HCT116 (cell line): ENCODE measurements at regions not wholly inside any gene's neighbourhood (a gene's known extent, or its start where the extent isn't known, plus 50 kb on each side); places are given as distances from the start of the nearest gene placed in this dataset.

ENCODE experiments used
- ATAC-seq: fragments of 200-7000 bp; cut with Tn5 transposase; 2 replicates; pipeline ENCODE4 v1.9.1; 2020; ENCODE audit warnings: mild to moderate bottlenecking, moderate library complexity
- BruUV-seq: library from RNA; stranded (reverse); fragments of 400-500 nt; replicated peaks from 2 replicates; lab custom pipeline; 2021; lab: Mats Ljungman, UMichigan
- CTCF ChIA-PET: fragments of 300-600 bp; sonication (Branson Sonifier 250); formaldehyde crosslinking; loops from one replicate; lab custom pipeline; 2021; ENCODE audit warnings: antibody characterized with exemption; lab: Charles Lee
- POLR2A ChIA-PET: fragments of 300-600, 350-600 bp; sonication (Branson Sonifier 250); formaldehyde crosslinking; loops from one replicate; lab custom pipeline; 2021; ENCODE audit warnings: antibody characterized with exemption; lab: Charles Lee
- RAD21 ChIA-PET, 2 experiments: fragments of 300-600 bp; sonication (Branson Sonifier 250); formaldehyde crosslinking; loops; one replicate each; lab custom pipeline; 2023; ENCODE audit warnings: low total read pairs in 2 of 2; ENCODE audit not compliant: uncharacterized antibody in 2 of 2, unreplicated experiment in 2 of 2, low non-redundant PET in 1 of 2; lab: Charles Lee
- DNase-seq: peaks from one replicate; pipeline ENCODE4 v3.0.0-alpha.2; 2010; ENCODE audit warnings: low read depth, low spot score
- H2AFZ ChIP-seq: fragments of 200-600 bp; shearing (Covaris generic), sonication (generic); 2 replicates; pipeline ENCODE4 v1.6.1; 2017; ENCODE audit warnings: low read depth, mixed run types, mixed read lengths, antibody characterized with exemption, low read length; ENCODE audit not compliant: poor library complexity, severe bottlenecking
- H3K27ac ChIP-seq: 2 replicates; pipeline ENCODE4 v1.5.1; 2012; ENCODE audit warnings: low read depth, low read length
- H3K27me3 ChIP-seq: fragments of 200-600 bp; sonication (generic); 2 replicates; pipeline ENCODE4 v1.6.1; 2016; ENCODE audit warnings: mixed run types, low read length, mixed read lengths; ENCODE audit not compliant: insufficient read depth
- H3K36me3 ChIP-seq, 2 experiments: fragments of 200-500 bp in 1 of 2; fragments of 200-600 bp in 1 of 2; sonication (Bioruptor generic) in 1 of 2; sonication (generic) in 1 of 2; 2 replicates each; pipeline versions ENCODE4 v1.5.1 to v1.6.1; 2014 to 2016; ENCODE audit warnings: low read length in 2 of 2, inconsistent platforms in 1 of 2, mixed read lengths in 1 of 2, mixed run types in 1 of 2; ENCODE audit not compliant: insufficient read depth in 2 of 2, control insufficient read depth in 1 of 2
- H3K4me1 ChIP-seq, 2 experiments: fragments of 200-600 bp in 1 of 2; sonication (generic) in 1 of 2; 2 replicates each; pipeline versions ENCODE4 v1.5.1 to v1.6.1; 2012 to 2017; ENCODE audit warnings: low read length in 2 of 2, inconsistent platforms in 1 of 2, mild to moderate bottlenecking in 1 of 2, mixed read lengths in 1 of 2, mixed run types in 1 of 2, moderate library complexity in 1 of 2; ENCODE audit not compliant: insufficient read depth in 2 of 2, control insufficient read depth in 1 of 2
- H3K4me2 ChIP-seq: fragments of 200-600 bp; sonication (generic); 2 replicates; pipeline ENCODE4 v1.6.1; 2017; ENCODE audit warnings: mixed run types, low read length, mixed read lengths
- H3K4me3 ChIP-seq, 2 experiments: fragments of 200-600 bp in 1 of 2; sonication (generic) in 1 of 2; replicated peaks in 1 of 2; 2 replicates each; pipeline ENCODE4 v1.5.1; 2011 to 2016; ENCODE audit warnings: low read length in 2 of 2, control low read depth in 1 of 2, low read depth in 1 of 2, mild to moderate bottlenecking in 1 of 2, mixed read lengths in 1 of 2, mixed run types in 1 of 2
- H3K79me2 ChIP-seq: fragments of 200-600 bp; sonication (generic); 2 replicates; pipeline ENCODE4 v1.6.1; 2017; ENCODE audit warnings: mild to moderate bottlenecking, mixed run types, low read length, moderate library complexity, mixed read lengths; ENCODE audit not compliant: insufficient read depth
- H3K9ac ChIP-seq: fragments of 200-600 bp; sonication (generic); 2 replicates; pipeline ENCODE4 v1.6.1; 2016; ENCODE audit warnings: low read length, mixed read lengths
- H3K9me2 ChIP-seq: fragments of 200-600 bp; sonication (generic), shearing (Covaris generic); 2 replicates; pipeline ENCODE4 v1.6.1; 2017; ENCODE audit warnings: mixed run types, mild to moderate bottlenecking, moderate library complexity; ENCODE audit not compliant: insufficient read depth
- H3K9me3 ChIP-seq, 2 experiments: fragments of 200-500 bp in 1 of 2; fragments of 200-600 bp in 1 of 2; sonication (Bioruptor generic) in 1 of 2; sonication (generic) in 1 of 2; 2 replicates each; pipeline ENCODE4 v1.6.1; 2014 to 2017; ENCODE audit warnings: low read length in 2 of 2, mixed read lengths in 2 of 2, inconsistent platforms in 1 of 2, low read depth in 1 of 2, mild to moderate bottlenecking in 1 of 2, mixed run types in 1 of 2, moderate library complexity in 1 of 2; ENCODE audit not compliant: control insufficient read depth in 1 of 2, insufficient read depth in 1 of 2
- H4K20me1 ChIP-seq: fragments of 200-600 bp; sonication (generic), shearing (Covaris generic); 2 replicates; pipeline ENCODE4 v1.6.1; 2017; ENCODE audit warnings: mixed run types, mild to moderate bottlenecking, moderate library complexity; ENCODE audit not compliant: insufficient read depth
- CBX3 ChIP-seq: IDR thresholded peaks from 2 replicates; pipeline ENCODE4 v1.6.1; 2012; ENCODE audit warnings: low read depth
- EGR1 ChIP-seq: IDR thresholded peaks from 2 replicates; pipeline ENCODE4 v1.6.1; 2012; ENCODE audit warnings: low read depth
- EZH2 ChIP-seq: fragments of 200-600 bp; sonication (generic); IDR thresholded peaks from 2 replicates; pipeline ENCODE4 v1.6.1; 2017; ENCODE audit warnings: antibody characterized with exemption, mixed run types
- EZH2phosphoT487 ChIP-seq: fragments of 200-600 bp; IDR thresholded peaks from 2 replicates; pipeline ENCODE4 v1.6.1; 2018; ENCODE audit warnings: antibody characterized with exemption, borderline replicate concordance
- POLR2A ChIP-seq: IDR thresholded peaks from 2 replicates; pipeline ENCODE4 v1.7.0; 2011; ENCODE audit warnings: borderline replicate concordance; ENCODE audit not compliant: insufficient read depth, insufficient read length; ENCODE audit errors: extremely low read depth
- POLR2AphosphoS5 ChIP-seq: IDR thresholded peaks from 2 replicates; pipeline ENCODE4 v1.6.1; 2011; ENCODE audit warnings: mild to moderate bottlenecking, low read depth, low read length, moderate library complexity
- RAD21 ChIP-seq: IDR thresholded peaks from 2 replicates; pipeline ENCODE4 v1.6.1; 2012; ENCODE audit warnings: low read depth, mild to moderate bottlenecking
- SIN3A ChIP-seq: IDR thresholded peaks from 2 replicates; pipeline ENCODE4 v1.6.1; 2012; ENCODE audit warnings: low read depth
- SP1 ChIP-seq: IDR thresholded peaks from 2 replicates; pipeline ENCODE4 v1.6.1; 2012; ENCODE audit warnings: low read depth
- ZNF274 ChIP-seq: fragments of 200-500 bp; sonication (Bioruptor generic); IDR thresholded peaks from 2 replicates; pipeline ENCODE4 v1.6.1; 2014; ENCODE audit warnings: mild to moderate bottlenecking, low read depth, low read length, inconsistent platforms
- intact Hi-C: fragments of 100-400 bp; cut with micrococcal nuclease; formaldehyde crosslinking; loops from 2 replicates; pipeline ENCODE4 v1.10.0; 2022
- TF ChIP-seq, protein P1 (sequence below): IDR thresholded peaks from 2 replicates; pipeline ENCODE4 v1.6.1; 2012; ENCODE audit warnings: low read depth
- TF ChIP-seq, protein P2 (sequence below): IDR thresholded peaks from 2 replicates; pipeline ENCODE4 v1.6.1; 2012
- TF ChIP-seq, protein P3 (sequence below): IDR thresholded peaks from 2 replicates; pipeline ENCODE4 v1.6.1; 2012

DNA sequence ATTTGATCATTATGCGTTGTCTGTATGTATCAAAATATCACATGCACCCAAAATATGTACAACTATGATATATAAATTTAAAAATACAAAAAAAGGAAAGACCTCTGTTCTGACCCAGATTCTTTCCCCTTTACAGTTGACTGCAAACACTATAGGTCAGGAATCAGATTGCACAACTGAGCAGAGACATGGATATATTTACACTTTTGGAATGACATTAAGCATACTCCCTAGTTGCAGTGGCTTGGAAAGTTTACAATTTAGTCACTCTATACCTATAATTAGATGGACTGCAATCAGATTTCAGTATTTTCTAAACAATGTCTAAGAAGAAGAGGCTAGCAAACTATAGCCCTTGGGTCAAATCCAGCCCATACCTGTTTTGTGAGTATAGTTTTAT, 98.5 kb upstream of the INPP4B start:
- no TSS peak for BruUV-seq
- Histone ChIP-seq H3K9ac (no peak overlapping the region), H3K27ac (no peak overlapping the region), H3K79me2 (no peaks in the 10 kb centered on the region), H3K36me3 (no peaks in the 10 kb centered on the region), H3K4me3 (no peak overlapping the region), H3K27me3 (no peaks in the 10 kb centered on the region), H3K9me3 (no peaks in the 10 kb centered on the region), H3K9me2 (no peaks in the 10 kb centered on the region), H3K4me2 (no peak overlapping the region), H2AFZ (no peak overlapping the region), H3K4me1 (no peaks in the 10 kb centered on the region), H4K20me1 (no peaks in the 10 kb centered on the region)
- ChIA-PET POLR2A (no interaction called here), CTCF (interaction anchor here (0.8 kb wide), 1 partner anchor 41 kb away, joined by 3 read pairs; no protein-coding TSS in a partner anchor), RAD21 (no interaction called here)
- no peak for TF ChIP-seq ZNF274
- TF ChIP-seq EZH2: no peak
- TF ChIP-seq POLR2A: no peak
- no peak for TF ChIP-seq SP1
- TF ChIP-seq CBX3: no peak
- TF ChIP-seq EZH2phosphoT487: no peak
- no peak for TF ChIP-seq RAD21
- TF ChIP-seq, protein P1, sequence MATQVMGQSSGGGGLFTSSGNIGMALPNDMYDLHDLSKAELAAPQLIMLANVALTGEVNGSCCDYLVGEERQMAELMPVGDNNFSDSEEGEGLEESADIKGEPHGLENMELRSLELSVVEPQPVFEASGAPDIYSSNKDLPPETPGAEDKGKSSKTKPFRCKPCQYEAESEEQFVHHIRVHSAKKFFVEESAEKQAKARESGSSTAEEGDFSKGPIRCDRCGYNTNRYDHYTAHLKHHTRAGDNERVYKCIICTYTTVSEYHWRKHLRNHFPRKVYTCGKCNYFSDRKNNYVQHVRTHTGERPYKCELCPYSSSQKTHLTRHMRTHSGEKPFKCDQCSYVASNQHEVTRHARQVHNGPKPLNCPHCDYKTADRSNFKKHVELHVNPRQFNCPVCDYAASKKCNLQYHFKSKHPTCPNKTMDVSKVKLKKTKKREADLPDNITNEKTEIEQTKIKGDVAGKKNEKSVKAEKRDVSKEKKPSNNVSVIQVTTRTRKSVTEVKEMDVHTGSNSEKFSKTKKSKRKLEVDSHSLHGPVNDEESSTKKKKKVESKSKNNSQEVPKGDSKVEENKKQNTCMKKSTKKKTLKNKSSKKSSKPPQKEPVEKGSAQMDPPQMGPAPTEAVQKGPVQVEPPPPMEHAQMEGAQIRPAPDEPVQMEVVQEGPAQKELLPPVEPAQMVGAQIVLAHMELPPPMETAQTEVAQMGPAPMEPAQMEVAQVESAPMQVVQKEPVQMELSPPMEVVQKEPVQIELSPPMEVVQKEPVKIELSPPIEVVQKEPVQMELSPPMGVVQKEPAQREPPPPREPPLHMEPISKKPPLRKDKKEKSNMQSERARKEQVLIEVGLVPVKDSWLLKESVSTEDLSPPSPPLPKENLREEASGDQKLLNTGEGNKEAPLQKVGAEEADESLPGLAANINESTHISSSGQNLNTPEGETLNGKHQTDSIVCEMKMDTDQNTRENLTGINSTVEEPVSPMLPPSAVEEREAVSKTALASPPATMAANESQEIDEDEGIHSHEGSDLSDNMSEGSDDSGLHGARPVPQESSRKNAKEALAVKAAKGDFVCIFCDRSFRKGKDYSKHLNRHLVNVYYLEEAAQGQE: no peak
- TF ChIP-seq, protein P2, sequence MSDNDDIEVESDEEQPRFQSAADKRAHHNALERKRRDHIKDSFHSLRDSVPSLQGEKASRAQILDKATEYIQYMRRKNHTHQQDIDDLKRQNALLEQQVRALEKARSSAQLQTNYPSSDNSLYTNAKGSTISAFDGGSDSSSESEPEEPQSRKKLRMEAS: no peak
- no peak for TF ChIP-seq SIN3A
- no peak for TF ChIP-seq POLR2AphosphoS5
- no peak for TF ChIP-seq EGR1
- TF ChIP-seq, protein P3, sequence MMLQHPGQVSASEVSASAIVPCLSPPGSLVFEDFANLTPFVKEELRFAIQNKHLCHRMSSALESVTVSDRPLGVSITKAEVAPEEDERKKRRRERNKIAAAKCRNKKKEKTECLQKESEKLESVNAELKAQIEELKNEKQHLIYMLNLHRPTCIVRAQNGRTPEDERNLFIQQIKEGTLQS: no peak
- ATAC-seq (no peak), DNase-seq (no peak)
- intact Hi-C loops: no loop called here
